ENCODE measurements at regions not wholly inside any gene's neighbourhood (a gene's known extent, or its start where the extent isn't known, plus 50 kb on each side); places are given as distances from the start of the nearest gene placed in this dataset.
"Not testable (repeated sequence)": the region's sequence is repeated elsewhere in the genome, so short reads cannot be mapped to it uniquely, and the experiment has no call there.

DNA sequence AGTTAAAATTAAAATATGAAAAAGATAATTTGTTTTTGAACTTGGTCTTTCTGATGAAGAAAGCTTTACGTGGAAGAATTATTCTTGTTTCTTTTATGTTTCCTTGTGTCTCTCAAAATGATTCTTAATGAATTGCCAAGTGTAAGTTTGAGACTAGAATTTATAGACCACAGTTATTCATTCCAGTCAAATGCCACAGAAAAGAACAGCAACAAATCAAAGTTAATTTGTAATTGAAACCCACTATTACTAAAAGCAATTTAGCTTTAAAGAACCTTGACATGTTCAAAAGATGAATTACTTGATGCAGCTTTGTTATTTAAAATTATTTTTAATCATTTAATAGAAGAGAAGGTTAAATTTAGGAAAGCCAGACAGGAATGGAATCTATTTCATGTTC lies 1277.7 kb upstream of the NUDT12 start:
- no peaks in the 10 kb centered on the region for H3F3A ChIP-seq (ENCODE audit: insufficient read depth, low read length)
- no peaks in the 10 kb centered on the region for H3K79me2 ChIP-seq (ENCODE audit: insufficient read depth, low read length)
- TF ChIP-seq EZH2 (IDR thresholded peaks at IDR 0.05; ENCODE audit: borderline replicate concordance, low read length), result no peak
- TF ChIP-seq, protein P1, sequence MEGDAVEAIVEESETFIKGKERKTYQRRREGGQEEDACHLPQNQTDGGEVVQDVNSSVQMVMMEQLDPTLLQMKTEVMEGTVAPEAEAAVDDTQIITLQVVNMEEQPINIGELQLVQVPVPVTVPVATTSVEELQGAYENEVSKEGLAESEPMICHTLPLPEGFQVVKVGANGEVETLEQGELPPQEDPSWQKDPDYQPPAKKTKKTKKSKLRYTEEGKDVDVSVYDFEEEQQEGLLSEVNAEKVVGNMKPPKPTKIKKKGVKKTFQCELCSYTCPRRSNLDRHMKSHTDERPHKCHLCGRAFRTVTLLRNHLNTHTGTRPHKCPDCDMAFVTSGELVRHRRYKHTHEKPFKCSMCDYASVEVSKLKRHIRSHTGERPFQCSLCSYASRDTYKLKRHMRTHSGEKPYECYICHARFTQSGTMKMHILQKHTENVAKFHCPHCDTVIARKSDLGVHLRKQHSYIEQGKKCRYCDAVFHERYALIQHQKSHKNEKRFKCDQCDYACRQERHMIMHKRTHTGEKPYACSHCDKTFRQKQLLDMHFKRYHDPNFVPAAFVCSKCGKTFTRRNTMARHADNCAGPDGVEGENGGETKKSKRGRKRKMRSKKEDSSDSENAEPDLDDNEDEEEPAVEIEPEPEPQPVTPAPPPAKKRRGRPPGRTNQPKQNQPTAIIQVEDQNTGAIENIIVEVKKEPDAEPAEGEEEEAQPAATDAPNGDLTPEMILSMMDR (IDR thresholded peaks at IDR 0.05; ENCODE audit: low read length), result no peak
- no peaks in the 10 kb centered on the region for H3K27me3 ChIP-seq (ENCODE audit: insufficient read depth, low read length)
- H3K9ac ChIP-seq (ENCODE audit: low read length), result no peak overlapping the region
- H3K36me3 ChIP-seq (ENCODE audit: insufficient read depth, low read length), result no peaks in the 10 kb centered on the region
- H3K27ac ChIP-seq (ENCODE audit: low read depth, low read length, poor library complexity, severe bottlenecking), result no peak overlapping the region
- no peaks in the 10 kb centered on the region for H3K9me3 ChIP-seq (ENCODE audit: low read length)
- no peaks in the 10 kb centered on the region for H3K4me1 ChIP-seq (ENCODE audit: insufficient read depth, low read length, severe bottlenecking)
- no peak overlapping the region for H3K4me3 ChIP-seq (ENCODE audit: low read depth, low read length, poor library complexity, severe bottlenecking)
- H2AFZ ChIP-seq (ENCODE audit: low read length), result no peak overlapping the region
- H4K20me1 ChIP-seq (ENCODE audit: insufficient read depth, low read length), result no peaks in the 10 kb centered on the region
- no peaks in the 10 kb centered on the region for H3K9me2 ChIP-seq (ENCODE audit: low read depth, low read length)
- H3K4me2 ChIP-seq (ENCODE audit: low read length), result no peak overlapping the region

DNA sequence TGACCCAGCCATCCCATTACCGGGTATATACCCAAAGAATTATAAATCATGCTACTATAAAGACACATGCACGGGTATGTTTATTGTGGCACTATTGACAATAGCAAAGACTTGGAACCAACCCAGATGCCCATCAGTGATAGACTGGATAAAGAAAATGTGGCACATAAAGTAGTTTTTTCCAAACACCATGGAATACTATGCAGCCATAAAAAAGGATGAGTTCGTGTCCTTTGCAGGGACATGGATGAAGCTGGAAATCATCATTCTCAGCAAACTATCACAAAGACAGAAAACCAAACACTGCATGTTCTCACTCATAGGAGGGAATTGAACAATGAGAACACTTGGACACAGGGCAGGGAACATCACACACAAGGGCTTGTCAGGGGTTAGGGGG lies 1268.9 kb upstream of the NUDT12 start:
- H3K4me3 ChIP-seq (ENCODE audit: low read depth, low read length, poor library complexity, severe bottlenecking); H3K27me3 ChIP-seq (ENCODE audit: insufficient read depth, low read length); H3K9me2 ChIP-seq (ENCODE audit: low read depth, low read length); H3K36me3 ChIP-seq (ENCODE audit: insufficient read depth, low read length); H3K9me3 ChIP-seq (ENCODE audit: low read length); H2AFZ ChIP-seq (ENCODE audit: low read length); H3K79me2 ChIP-seq (ENCODE audit: insufficient read depth, low read length); H3K4me1 ChIP-seq (ENCODE audit: insufficient read depth, low read length, severe bottlenecking); H4K20me1 ChIP-seq (ENCODE audit: insufficient read depth, low read length); H3K4me2 ChIP-seq (ENCODE audit: low read length); H3K27ac ChIP-seq (ENCODE audit: low read depth, low read length, poor library complexity, severe bottlenecking); H3F3A ChIP-seq (ENCODE audit: insufficient read depth, low read length); H3K9ac ChIP-seq (ENCODE audit: low read length): not testable (repeated sequence)

DNA sequence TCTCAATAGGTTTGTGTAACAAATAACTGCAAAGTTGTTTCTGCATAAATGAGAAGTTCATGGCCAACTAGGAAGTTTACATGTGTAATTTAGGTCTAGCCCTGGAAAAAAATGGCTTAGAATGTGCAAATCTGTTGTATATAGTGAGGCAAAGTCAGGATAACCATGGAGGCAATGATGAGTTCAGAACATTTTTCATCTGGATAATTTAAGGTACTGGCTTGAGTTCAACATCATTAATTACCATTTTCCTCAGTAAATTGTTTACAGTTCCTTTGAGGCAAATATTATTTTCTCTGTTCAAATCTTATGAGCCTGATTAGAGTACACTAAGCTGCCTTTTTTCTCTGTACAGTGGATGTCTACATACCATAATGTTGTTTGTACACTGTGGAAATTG lies 1259.0 kb upstream of the NUDT12 start:
- Histone ChIP-seq H3K4me2 (ENCODE audit: low read length) (no peak overlapping the region), H3K4me1 (ENCODE audit: insufficient read depth, low read length, severe bottlenecking) (no peaks in the 10 kb centered on the region), H3K27me3 (ENCODE audit: insufficient read depth, low read length) (no peaks in the 10 kb centered on the region), H3K9me2 (ENCODE audit: low read depth, low read length) (no peaks in the 10 kb centered on the region), H3K27ac (ENCODE audit: low read depth, low read length, poor library complexity, severe bottlenecking) (no peak overlapping the region), H3K79me2 (ENCODE audit: insufficient read depth, low read length) (no peaks in the 10 kb centered on the region), H2AFZ (ENCODE audit: low read length) (no peak overlapping the region), H3F3A (ENCODE audit: insufficient read depth, low read length) (no peaks in the 10 kb centered on the region), H3K36me3 (ENCODE audit: insufficient read depth, low read length) (no peaks in the 10 kb centered on the region), H3K4me3 (ENCODE audit: low read depth, low read length, poor library complexity, severe bottlenecking) (no peak overlapping the region), H3K9me3 (ENCODE audit: low read length) (no peaks in the 10 kb centered on the region), H3K9ac (ENCODE audit: low read length) (no peak overlapping the region), H4K20me1 (ENCODE audit: insufficient read depth, low read length) (no peaks in the 10 kb centered on the region)
- TF ChIP-seq EZH2 (IDR thresholded peaks at IDR 0.05; ENCODE audit: borderline replicate concordance, low read length), result no peak
- TF ChIP-seq, protein P1 (IDR thresholded peaks at IDR 0.05; ENCODE audit: low read length), result no peak

DNA sequence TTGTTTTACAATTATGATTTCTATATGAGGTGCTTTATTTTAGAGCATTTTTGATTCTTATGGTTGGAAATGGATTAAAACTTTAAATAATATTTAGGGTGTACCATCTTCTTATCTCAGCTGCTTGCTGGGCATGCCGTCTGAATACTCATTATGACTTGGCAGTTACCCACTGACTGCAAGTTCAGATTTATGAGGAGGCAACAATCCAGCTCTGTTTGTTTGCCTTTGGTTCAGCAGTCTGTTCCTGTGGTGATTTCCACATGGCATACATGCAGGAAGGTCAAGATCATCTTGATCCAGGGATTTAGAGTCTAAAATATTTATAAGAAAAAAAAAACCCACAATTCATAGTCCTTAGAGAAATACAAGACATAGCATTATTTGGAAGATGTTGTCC lies 1254.5 kb upstream of the NUDT12 start:
- TF ChIP-seq, protein P1 (IDR thresholded peaks at IDR 0.05; ENCODE audit: low read length), result no peak
- no peak for TF ChIP-seq EZH2 (IDR thresholded peaks at IDR 0.05; ENCODE audit: borderline replicate concordance, low read length)
- Histone ChIP-seq H4K20me1 (ENCODE audit: insufficient read depth, low read length) (no peaks in the 10 kb centered on the region), H3K79me2 (ENCODE audit: insufficient read depth, low read length) (no peaks in the 10 kb centered on the region)

More for the DNA sequence above, 1254.5 kb upstream of the NUDT12 start:
- Histone ChIP-seq H3K4me1 (ENCODE audit: insufficient read depth, low read length, severe bottlenecking) (no peaks in the 10 kb centered on the region), H3K27ac (ENCODE audit: low read depth, low read length, poor library complexity, severe bottlenecking) (no peak overlapping the region), H3K9me2 (ENCODE audit: low read depth, low read length) (no peaks in the 10 kb centered on the region), H3K9me3 (ENCODE audit: low read length) (no peaks in the 10 kb centered on the region), H3K4me3 (ENCODE audit: low read depth, low read length, poor library complexity, severe bottlenecking) (no peak overlapping the region), H3K9ac (ENCODE audit: low read length) (no peak overlapping the region), H2AFZ (ENCODE audit: low read length) (no peak overlapping the region), H3K4me2 (ENCODE audit: low read length) (no peak overlapping the region), H3F3A (ENCODE audit: insufficient read depth, low read length) (no peaks in the 10 kb centered on the region), H3K36me3 (ENCODE audit: insufficient read depth, low read length) (no peaks in the 10 kb centered on the region), H3K27me3 (ENCODE audit: insufficient read depth, low read length) (no peaks in the 10 kb centered on the region)
